Esophagus squamous epithelium (tissue), 4 donors: ENCODE measurements at regions not wholly inside any gene's neighbourhood (a gene's known extent, or its start where the extent isn't known, plus 50 kb on each side); places are given as distances from the start of the nearest gene placed in this dataset.

ENCODE experiments used
- CTCF ChIP-seq, 6 experiments: fragments of 450-650 bp in 4 of 6; fragments of 200-600 bp in 2 of 6; sonication (generic) in 2 of 6; IDR thresholded peaks; one replicate each; pipeline ENCODE4 v1.5.1; 2016 to 2019; ENCODE audit warnings: antibody characterized with exemption in 6 of 6, mild to moderate bottlenecking in 4 of 6, moderate library complexity in 4 of 6
- POLR2A ChIP-seq, 4 donors: fragments of 450-650 bp; IDR thresholded peaks; one replicate each; pipeline ENCODE4 v1.6.1; 2017; ENCODE audit warnings: antibody characterized with exemption in 4 of 4, mild to moderate bottlenecking in 4 of 4, moderate library complexity in 3 of 4

- no peak for TF ChIP-seq CTCF (IDR thresholded peaks at IDR 0.05)
- no peak for TF ChIP-seq POLR2A (IDR thresholded peaks at IDR 0.05)
Observed at GRCh38 chr6:58290177-58290576, 972.7 kb downstream of the PRIM2 start.
